H1 (cell line): ENCODE measurements at regions not wholly inside any gene's neighbourhood (a gene's known extent, or its start where the extent isn't known, plus 50 kb on each side); places are given as distances from the start of the nearest gene placed in this dataset.

ENCODE experiments used
- BACH1 ChIP-seq: IDR thresholded peaks from 2 replicates; pipeline ENCODE4 v1.6.1; 2012; ENCODE audit warnings: low read length, improper control_type of control experiment
- CBX5 ChIP-seq: fragments of 300-800, 300-1000 bp; sonication (generic); IDR thresholded peaks from 2 replicates; pipeline ENCODE4 v1.7.1; 2016; ENCODE audit warnings: antibody characterized with exemption, low read length, low read depth
- PHF8 ChIP-seq: fragments of 200-600 bp; sonication (generic); conservative IDR thresholded peaks from 2 replicates; pipeline ENCODE4 v1.7.1; 2012; ENCODE audit warnings: low read depth, mild to moderate bottlenecking, inconsistent platforms, low read length, moderate library complexity
- RNF2 ChIP-seq: fragments of 200-900, 300-1000 bp; sonication (generic); IDR thresholded peaks from 2 replicates; pipeline ENCODE4 v1.7.1; 2016; ENCODE audit warnings: borderline replicate concordance, low read depth, mild to moderate bottlenecking, antibody characterized with exemption, low read length; ENCODE audit not compliant: poor library complexity, severe bottlenecking; ENCODE audit errors: missing control alignments
- SIRT6 ChIP-seq: IDR thresholded peaks from one replicate; pipeline ENCODE4 v1.7.1; 2012; ENCODE audit warnings: low read length, inconsistent platforms
- TAF1 ChIP-seq: IDR thresholded peaks from 2 replicates; pipeline ENCODE4 v1.6.1; 2011; ENCODE audit warnings: mild to moderate bottlenecking, low read depth, low read length
- TF ChIP-seq, protein P1 (sequence below): IDR thresholded peaks from 2 replicates; pipeline ENCODE4 v1.6.1; 2012; ENCODE audit warnings: inconsistent platforms

DNA sequence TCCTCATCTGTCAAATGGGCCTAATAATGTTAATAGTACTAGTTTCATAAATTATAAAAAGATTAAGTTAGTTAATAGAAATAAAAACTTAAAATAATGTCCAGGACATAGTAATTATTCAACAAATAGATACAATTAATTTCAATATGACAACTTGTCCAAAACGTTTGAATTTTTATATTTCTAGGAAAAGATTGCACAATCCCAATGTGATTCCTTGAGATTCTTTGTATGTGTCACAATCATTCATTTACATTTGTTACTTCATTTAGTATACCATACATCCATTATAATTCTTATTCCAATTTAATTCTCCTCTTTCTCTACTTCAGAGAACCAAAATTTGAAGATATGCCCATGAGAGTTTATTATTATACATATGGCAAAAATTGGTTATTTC, 554.2 kb downstream of the GABRG1 start (continued):
- TF ChIP-seq RNF2, result no peak
- TF ChIP-seq PHF8, result no peak
- TF ChIP-seq BACH1, result no peak
- TF ChIP-seq CBX5, result no peak
- TF ChIP-seq, protein P1, sequence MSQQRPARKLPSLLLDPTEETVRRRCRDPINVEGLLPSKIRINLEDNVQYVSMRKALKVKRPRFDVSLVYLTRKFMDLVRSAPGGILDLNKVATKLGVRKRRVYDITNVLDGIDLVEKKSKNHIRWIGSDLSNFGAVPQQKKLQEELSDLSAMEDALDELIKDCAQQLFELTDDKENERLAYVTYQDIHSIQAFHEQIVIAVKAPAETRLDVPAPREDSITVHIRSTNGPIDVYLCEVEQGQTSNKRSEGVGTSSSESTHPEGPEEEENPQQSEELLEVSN, result no peak
- TF ChIP-seq SIRT6, result no peak
- no peak for TF ChIP-seq TAF1
